ENCODE measurements at regions not wholly inside any gene's neighbourhood (a gene's known extent, or its start where the extent isn't known, plus 50 kb on each side); places are given as distances from the start of the nearest gene placed in this dataset.

- Histone ChIP-seq H3K27ac (no peak overlapping the region), H3K36me3 (no peaks in the 10 kb centered on the region), H3K4me3 (no peak overlapping the region), H3K27me3 (no peaks in the 10 kb centered on the region), H3K4me1 (no peaks in the 10 kb centered on the region), H3K9me3 (no peaks in the 10 kb centered on the region)
- intact Hi-C loops (cut with DNase I) = no loop called here
- 91% methylated on average over 3 of the region's 3 CpGs for WGBS, 2 donors
- no peak for TF ChIP-seq CTCF (IDR thresholded peaks at IDR 0.05)
- ATAC-seq (no peak), DNase-seq (no peak), FAIRE-seq (no peak)
Measured at GRCh38 chr18:57856128-57856527, 53.0 kb upstream of the ATP8B1 start.

- H3K4me3 ChIP-seq = no peak overlapping the region
- no peaks in the 10 kb centered on the region for H3K27me3 ChIP-seq
- intact Hi-C loops (cut with DNase I) = no loop called here
- ATAC-seq (no peak), FAIRE-seq (no peak), DNase-seq (no peak)
- WGBS, 2 donors = 85 to 94% methylated on average over 2 of the region's 2 CpGs
- no peak for TF ChIP-seq CTCF (IDR thresholded peaks at IDR 0.05)
- no peaks in the 10 kb centered on the region for H3K4me1 ChIP-seq
- H3K36me3 ChIP-seq = no peaks in the 10 kb centered on the region
- no peak overlapping the region for H3K27ac ChIP-seq
- no peaks in the 10 kb centered on the region for H3K9me3 ChIP-seq
Measured at GRCh38 chr18:57855551-57855950, 52.4 kb upstream of the ATP8B1 start.

GRCh38 chr18:57854726-57855125, 51.6 kb upstream of the ATP8B1 start:
- no peak for FAIRE-seq

GRCh38 chr18:57853864-57854263, 50.7 kb upstream of the ATP8B1 start:
- TF ChIP-seq CTCF (IDR thresholded peaks at IDR 0.05) = no peak
- no peaks in the 10 kb centered on the region for H3K9me3 ChIP-seq
- H3K36me3 ChIP-seq = no peaks in the 10 kb centered on the region
- no peaks in the 10 kb centered on the region for H3K4me1 ChIP-seq
- intact Hi-C loops (cut with DNase I) = no loop called here
- H3K27me3 ChIP-seq = no peaks in the 10 kb centered on the region
- no peak overlapping the region for H3K4me3 ChIP-seq
- no peak overlapping the region for H3K27ac ChIP-seq
- DNase-seq (no peak), FAIRE-seq (no peak), ATAC-seq (no peak)
- 63 to 66% methylated on average over 2 of the region's 2 CpGs for WGBS, 2 donors

More at GRCh38 chr18:57854726-57855125, 51.6 kb upstream of the ATP8B1 start:
- Histone ChIP-seq H3K27ac (no peak overlapping the region), H3K27me3 (no peaks in the 10 kb centered on the region), H3K4me3 (no peak overlapping the region), H3K4me1 (no peaks in the 10 kb centered on the region), H3K9me3 (no peaks in the 10 kb centered on the region), H3K36me3 (no peaks in the 10 kb centered on the region)
- 59 to 61% methylated on average over 3 of the region's 3 CpGs for WGBS, 2 donors
- ATAC-seq (no peak), DNase-seq (no peak)
- TF ChIP-seq CTCF (IDR thresholded peaks at IDR 0.05) = no peak
- intact Hi-C loops (cut with DNase I) = no loop called here

- intact Hi-C loops (cut with DNase I) = no loop called here
- ATAC-seq (no peak), DNase-seq (no peak), FAIRE-seq (no peak)
- no peaks in the 10 kb centered on the region for H3K4me1 ChIP-seq
- H3K9me3 ChIP-seq = no peaks in the 10 kb centered on the region
- H3K27ac ChIP-seq = no peak overlapping the region
- H3K36me3 ChIP-seq = no peaks in the 10 kb centered on the region
- H3K27me3 ChIP-seq = no peaks in the 10 kb centered on the region
- WGBS, 2 donors = 68 to 74% methylated on average over 3 of the region's 3 CpGs
- no peak overlapping the region for H3K4me3 ChIP-seq
- no peak for TF ChIP-seq CTCF (IDR thresholded peaks at IDR 0.05)
Measured at GRCh38 chr18:57853133-57853532, 50.0 kb upstream of the ATP8B1 start.

Data from pancreas (tissue), 10 donors.